ENCODE measurements at regions not wholly inside any gene's neighbourhood (a gene's known extent, or its start where the extent isn't known, plus 50 kb on each side); places are given as distances from the start of the nearest gene placed in this dataset.

DNA sequence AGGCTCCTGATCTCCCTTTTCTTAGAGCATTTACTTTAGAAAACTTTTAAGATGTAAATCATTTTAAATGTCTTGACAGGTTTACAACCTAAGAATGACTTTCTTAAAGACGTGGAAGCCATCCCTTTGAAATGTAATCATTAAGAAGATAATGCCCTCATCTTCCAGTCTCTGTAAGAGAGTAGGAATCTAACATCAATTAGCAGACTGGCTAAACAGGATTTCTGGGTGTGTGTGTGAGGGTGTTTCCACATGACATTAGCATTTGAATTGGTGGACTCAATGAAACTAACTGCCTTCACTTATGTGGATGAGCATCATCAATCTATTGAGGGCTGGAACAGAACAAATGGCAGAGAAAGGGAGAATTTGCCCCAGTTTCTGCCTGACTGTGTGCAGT, 329.5 kb downstream of the RPL10L start:
- H3K4me3 ChIP-seq (ENCODE audit: low read depth, low read length), result no peak overlapping the region
- TF ChIP-seq, protein P1, sequence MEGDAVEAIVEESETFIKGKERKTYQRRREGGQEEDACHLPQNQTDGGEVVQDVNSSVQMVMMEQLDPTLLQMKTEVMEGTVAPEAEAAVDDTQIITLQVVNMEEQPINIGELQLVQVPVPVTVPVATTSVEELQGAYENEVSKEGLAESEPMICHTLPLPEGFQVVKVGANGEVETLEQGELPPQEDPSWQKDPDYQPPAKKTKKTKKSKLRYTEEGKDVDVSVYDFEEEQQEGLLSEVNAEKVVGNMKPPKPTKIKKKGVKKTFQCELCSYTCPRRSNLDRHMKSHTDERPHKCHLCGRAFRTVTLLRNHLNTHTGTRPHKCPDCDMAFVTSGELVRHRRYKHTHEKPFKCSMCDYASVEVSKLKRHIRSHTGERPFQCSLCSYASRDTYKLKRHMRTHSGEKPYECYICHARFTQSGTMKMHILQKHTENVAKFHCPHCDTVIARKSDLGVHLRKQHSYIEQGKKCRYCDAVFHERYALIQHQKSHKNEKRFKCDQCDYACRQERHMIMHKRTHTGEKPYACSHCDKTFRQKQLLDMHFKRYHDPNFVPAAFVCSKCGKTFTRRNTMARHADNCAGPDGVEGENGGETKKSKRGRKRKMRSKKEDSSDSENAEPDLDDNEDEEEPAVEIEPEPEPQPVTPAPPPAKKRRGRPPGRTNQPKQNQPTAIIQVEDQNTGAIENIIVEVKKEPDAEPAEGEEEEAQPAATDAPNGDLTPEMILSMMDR (IDR thresholded peaks at IDR 0.05; ENCODE audit: insufficient read depth, low read depth, low read length, missing control alignments), result no peak
- no peak for DNase-seq (ENCODE audit: low read depth)

DNA sequence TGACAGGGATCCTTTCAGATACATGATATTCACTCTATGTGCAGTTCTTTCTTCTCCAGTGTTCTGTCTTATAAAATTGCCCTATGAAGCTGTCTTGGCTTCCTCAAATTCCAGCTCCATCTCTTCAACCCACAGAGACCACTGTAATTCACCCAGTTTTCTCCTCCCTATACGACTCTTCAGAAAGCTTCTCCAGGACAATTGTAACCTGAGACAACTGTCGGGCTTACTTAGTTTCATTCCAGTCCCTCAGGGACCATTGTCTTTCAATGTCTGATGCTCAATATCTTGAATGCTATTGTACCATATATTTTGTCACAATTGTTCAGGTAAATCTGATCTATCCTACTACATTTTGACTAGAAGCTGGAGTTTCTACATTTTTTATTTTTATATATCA, 345.3 kb downstream of the RPL10L start:
- H3K4me3 ChIP-seq (ENCODE audit: low read depth, low read length), result no peak overlapping the region
- TF ChIP-seq, protein P1 (IDR thresholded peaks at IDR 0.05; ENCODE audit: insufficient read depth, low read depth, low read length, missing control alignments), result no peak
- no peak for DNase-seq (ENCODE audit: low read depth)

DNA sequence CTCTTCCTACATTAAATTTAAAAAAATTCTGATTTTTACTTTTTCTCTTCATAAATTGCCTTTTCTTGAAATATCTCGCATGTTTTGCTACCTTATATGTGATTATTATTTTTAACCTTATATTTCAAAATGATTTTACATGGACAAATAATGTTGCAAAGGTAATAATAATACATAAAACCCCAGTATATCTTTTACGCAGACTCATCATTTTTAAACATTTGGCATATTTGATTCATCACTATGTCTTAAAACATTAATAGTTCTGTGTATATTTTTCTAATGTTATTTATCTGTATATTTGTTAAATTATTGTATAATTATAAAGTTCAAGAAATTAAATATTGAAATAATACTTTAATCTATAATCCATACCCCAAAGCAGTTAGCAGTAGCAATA, 350.8 kb downstream of the RPL10L start:
- TF ChIP-seq, protein P1 (IDR thresholded peaks at IDR 0.05; ENCODE audit: insufficient read depth, low read depth, low read length, missing control alignments), result no peak
- no peak overlapping the region for H3K4me3 ChIP-seq (ENCODE audit: low read depth, low read length)
- DNase-seq (ENCODE audit: low read depth), result no peak

DNA sequence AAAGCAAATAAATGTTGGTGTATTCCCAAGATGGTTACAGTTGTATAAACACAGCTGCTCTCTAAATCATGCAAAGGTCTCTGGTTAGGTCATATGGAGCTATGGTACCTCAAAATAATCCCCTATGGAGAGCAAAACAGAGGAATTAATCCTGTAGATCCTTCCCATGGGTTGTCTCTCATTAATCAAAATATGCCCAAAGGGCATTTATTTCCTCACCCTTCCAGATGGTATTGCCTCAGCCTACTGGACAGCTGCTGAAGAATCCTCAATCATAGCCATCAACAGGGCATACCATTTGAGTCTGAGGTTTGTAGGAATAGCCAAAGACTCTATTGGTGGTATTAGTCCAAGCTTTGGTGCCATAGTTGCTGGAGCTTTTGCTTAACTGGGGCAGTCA, 360.9 kb downstream of the RPL10L start:
- H3K4me3 ChIP-seq (ENCODE audit: low read depth, low read length), result no peak overlapping the region
- TF ChIP-seq, protein P1 (IDR thresholded peaks at IDR 0.05; ENCODE audit: insufficient read depth, low read depth, low read length, missing control alignments), result no peak
- DNase-seq (ENCODE audit: low read depth), result no peak

DNA sequence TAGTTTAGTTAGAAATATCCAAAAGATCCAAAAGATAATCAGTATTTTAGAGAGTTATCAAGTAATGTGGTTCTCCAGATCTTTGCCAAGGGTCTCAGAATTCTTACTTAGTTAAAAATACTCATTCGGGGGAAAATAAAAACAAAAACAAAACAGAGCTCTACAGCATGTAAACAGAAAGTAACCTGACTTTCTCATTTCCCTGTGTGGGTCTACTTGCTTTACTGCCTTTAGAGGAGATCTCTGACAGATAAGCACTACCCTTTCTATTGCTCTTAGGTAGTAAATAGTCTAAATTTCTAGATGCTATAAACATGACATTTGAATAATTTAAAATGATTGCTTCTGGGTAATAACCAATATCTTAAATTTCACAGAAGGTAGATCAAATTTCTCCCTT, 371.8 kb downstream of the RPL10L start:
- no peak overlapping the region; the same call in 1 of the 2 replicates for H3K4me3 ChIP-seq (ENCODE audit: low read depth, low read length)
- no peak for DNase-seq (ENCODE audit: low read depth)

DNA sequence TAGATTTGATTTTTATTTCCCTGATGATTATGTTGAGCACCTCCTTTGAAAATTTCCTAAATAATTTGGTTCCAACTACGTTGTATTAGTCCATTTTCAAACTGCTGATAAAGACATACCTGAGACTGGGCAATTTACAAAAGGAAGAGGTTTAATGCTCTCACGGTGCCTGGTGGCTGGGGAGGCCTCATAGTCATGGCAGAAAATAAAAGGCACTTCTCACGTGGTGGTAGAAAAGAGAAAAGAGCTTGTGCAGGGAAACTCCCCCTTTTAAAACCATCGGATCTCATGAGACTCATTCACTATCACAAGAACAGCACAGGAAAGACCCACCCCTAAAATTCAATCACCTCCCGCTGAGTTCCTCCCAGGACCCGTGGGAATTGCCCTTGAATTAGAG, 372.3 kb downstream of the RPL10L start:
- H3K4me3 ChIP-seq (ENCODE audit: low read depth, low read length), result no peak overlapping the region; the same call in 1 of the 2 replicates
- peak; percentile 8 for DNase-seq (ENCODE audit: low read depth)
- TF ChIP-seq, protein P1 (IDR thresholded peaks at IDR 0.05; ENCODE audit: insufficient read depth, low read depth, low read length, missing control alignments), result no peak

More for the DNA sequence above, 371.8 kb downstream of the RPL10L start:
- TF ChIP-seq, protein P1 (IDR thresholded peaks at IDR 0.05; ENCODE audit: insufficient read depth, low read depth, low read length, missing control alignments), result no peak

DNA sequence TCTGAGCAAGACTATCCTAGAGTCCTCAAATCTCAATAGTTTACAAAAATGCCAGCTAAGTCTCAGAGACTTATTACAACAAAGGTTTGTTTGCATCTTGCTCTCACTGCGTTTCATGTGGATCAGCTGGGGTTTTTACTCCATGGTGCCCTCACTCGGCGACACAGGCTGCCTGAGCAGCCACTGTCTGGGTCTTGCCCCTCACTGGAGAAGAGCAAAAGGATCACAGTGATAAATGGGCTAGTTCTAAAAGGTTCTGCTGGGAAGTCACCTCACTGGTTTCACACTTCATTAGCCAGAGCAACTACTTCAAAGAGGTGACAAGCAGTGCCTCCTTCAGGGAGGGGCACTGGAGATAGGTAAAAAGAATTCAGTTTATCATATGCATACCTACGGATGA, 392.0 kb downstream of the RPL10L start:
- TF ChIP-seq, protein P1 (IDR thresholded peaks at IDR 0.05; ENCODE audit: insufficient read depth, low read depth, low read length, missing control alignments), result no peak
- H3K4me3 ChIP-seq (ENCODE audit: low read depth, low read length), result no peak overlapping the region
- peak; percentile 10 for DNase-seq (ENCODE audit: low read depth)

Measured in GM12865 (cell line).